Hepatocyte (in vitro differentiated cells): ENCODE measurements at regions not wholly inside any gene's neighbourhood (a gene's known extent, or its start where the extent isn't known, plus 50 kb on each side); places are given as distances from the start of the nearest gene placed in this dataset.
A peak's percentile ranks its signal among the peaks of the same experiment; 100 is the strongest.

Source experiments
- DNase-seq: peaks from one replicate; pipeline ENCODE4 v3.0.0-alpha.2; 2016; ENCODE audit warnings: low spot score
- H2AFZ ChIP-seq: fragments of 200-600 bp; sonication (generic); 2 replicates; pipeline ENCODE4 v1.6.0; 2016; ENCODE audit warnings: antibody characterized with exemption, mild to moderate bottlenecking
- H3K27ac ChIP-seq: fragments of 200-600 bp; sonication (generic); 2 replicates; pipeline ENCODE4 v1.5.1; 2016; ENCODE audit warnings: mild to moderate bottlenecking
- H3K27me3 ChIP-seq: fragments of 200-600 bp; sonication (generic); 2 replicates; pipeline ENCODE4 v1.6.1; 2016
- H3K36me3 ChIP-seq: fragments of 200-600 bp; sonication (generic); replicated peaks from 2 replicates; pipeline ENCODE4 v1.5.1; 2016; ENCODE audit warnings: low read depth; ENCODE audit not compliant: insufficient read depth
- H3K4me1 ChIP-seq: fragments of 200-600 bp; sonication (generic); 2 replicates; pipeline ENCODE4 v1.5.1; 2016; ENCODE audit warnings: mild to moderate bottlenecking, moderate library complexity; ENCODE audit not compliant: insufficient read depth
- H3K4me2 ChIP-seq: fragments of 200-600 bp; sonication (generic); 2 replicates; pipeline ENCODE4 v1.6.0; 2016
- H3K4me3 ChIP-seq: fragments of 200-600 bp; sonication (generic); 2 replicates; pipeline ENCODE4 v1.5.1; 2016; ENCODE audit warnings: mild to moderate bottlenecking
- H3K79me2 ChIP-seq: fragments of 200-600 bp; sonication (generic); 2 replicates; pipeline ENCODE4 v1.6.0; 2017; ENCODE audit warnings: mild to moderate bottlenecking
- H3K9me2 ChIP-seq: fragments of 200-600 bp; sonication (generic); replicated peaks from 2 replicates; pipeline ENCODE4 v1.6.0; 2017; ENCODE audit warnings: mild to moderate bottlenecking; ENCODE audit not compliant: insufficient read depth
- H3K9me3 ChIP-seq: fragments of 200-600 bp; sonication (generic); 2 replicates; pipeline ENCODE4 v1.5.1; 2016; ENCODE audit warnings: low read depth, mild to moderate bottlenecking
- H4K20me1 ChIP-seq: fragments of 200-600 bp; sonication (generic); 2 replicates; pipeline ENCODE4 v1.6.0; 2016; ENCODE audit warnings: mild to moderate bottlenecking; ENCODE audit not compliant: insufficient read depth, poor library complexity, severe bottlenecking
- CTCF ChIP-seq: fragments of 200-600 bp; sonication (generic); IDR thresholded peaks from 2 replicates; pipeline ENCODE4 v1.5.1; 2016; ENCODE audit warnings: antibody characterized with exemption, mild to moderate bottlenecking; ENCODE audit not compliant: poor library complexity
- EZH2 ChIP-seq: fragments of 200-600 bp; sonication (generic); IDR thresholded peaks from 2 replicates; pipeline ENCODE4 v1.6.1; 2016; ENCODE audit warnings: antibody characterized with exemption, mild to moderate bottlenecking, borderline replicate concordance
- EZH2phosphoT487 ChIP-seq: fragments of 200-600 bp; sonication (generic); IDR thresholded peaks from one replicate; pipeline ENCODE4 v1.6.1; 2018; ENCODE audit warnings: antibody characterized with exemption, mild to moderate bottlenecking, low read depth, moderate library complexity; ENCODE audit not compliant: unreplicated experiment, severe bottlenecking
- WGBS: methylation state at CpG from one replicate; pipeline ENCODE4 v1.1.6; 2016; ENCODE audit warnings: low lambda C conversion rate; ENCODE audit errors: missing lambda C conversion rate; 5-methylcytosine and 5-hydroxymethylcytosine counted together

- Histone ChIP-seq H3K9me2 (no peaks in the 10 kb centered on the region), H3K4me2 (no peak overlapping the region), H3K4me1 (peaks cover 5% of the 10 kb centered on the region), H3K27me3 (no peaks in the 10 kb centered on the region), H4K20me1 (no peaks in the 10 kb centered on the region), H3K9me3 (no peaks in the 10 kb centered on the region), H3K36me3 (no peaks in the 10 kb centered on the region), H3K27ac (no peak overlapping the region), H3K4me3 (no peak overlapping the region), H2AFZ (no peak overlapping the region), H3K79me2 (no peaks in the 10 kb centered on the region)
- TF ChIP-seq EZH2 (no peak), EZH2phosphoT487 (no peak), CTCF (no peak)
- no peak for DNase-seq
- WGBS, result 0% methylated on average over 1 of the region's 1 CpG
These were observed 130.2 kb upstream of the SGO1 start for GRCh38 chr3:20316238-20316637.

GRCh38 chr3:20310629-20311028 is 124.6 kb upstream of the SGO1 start:
- TF ChIP-seq EZH2phosphoT487 (no peak), EZH2 (no peak), CTCF (no peak)
- Histone ChIP-seq H3K4me1 (no peaks in the 10 kb centered on the region), H2AFZ (no peak overlapping the region), H3K79me2 (no peaks in the 10 kb centered on the region), H3K9me2 (no peaks in the 10 kb centered on the region), H3K36me3 (no peaks in the 10 kb centered on the region), H3K4me2 (no peak overlapping the region), H3K27ac (no peak overlapping the region), H3K9me3 (no peaks in the 10 kb centered on the region), H3K27me3 (no peaks in the 10 kb centered on the region), H4K20me1 (no peaks in the 10 kb centered on the region), H3K4me3 (no peak overlapping the region)
- 68% methylated on average over 3 of the region's 3 CpGs for WGBS
- peak; percentile 27 for DNase-seq

- TF ChIP-seq EZH2 (no peak), CTCF (no peak), EZH2phosphoT487 (no peak)
- no peaks in the 10 kb centered on the region for H3K4me1 ChIP-seq
- no peaks in the 10 kb centered on the region for H3K9me2 ChIP-seq
- no peaks in the 10 kb centered on the region for H3K79me2 ChIP-seq
- no peak overlapping the region for H3K27ac ChIP-seq
- H3K9me3 ChIP-seq, result no peaks in the 10 kb centered on the region
- no peak overlapping the region for H3K4me3 ChIP-seq
- no peak overlapping the region for H3K4me2 ChIP-seq
- H3K36me3 ChIP-seq, result no peaks in the 10 kb centered on the region
- no peaks in the 10 kb centered on the region for H3K27me3 ChIP-seq
- no peaks in the 10 kb centered on the region for H4K20me1 ChIP-seq
- no peak overlapping the region for H2AFZ ChIP-seq
- DNase-seq, result no peak
These were observed 121.4 kb upstream of the SGO1 start for GRCh38 chr3:20307383-20307782.

- H3K4me2 ChIP-seq, result no peak overlapping the region
- DNase-seq, result no peak
- no peaks in the 10 kb centered on the region for H3K79me2 ChIP-seq
- TF ChIP-seq EZH2 (no peak), CTCF (no peak)
- H3K4me3 ChIP-seq, result no peak overlapping the region
- no peaks in the 10 kb centered on the region for H3K4me1 ChIP-seq
- H3K9me2 ChIP-seq, result no peaks in the 10 kb centered on the region
- no peaks in the 10 kb centered on the region for H3K9me3 ChIP-seq
- 83% methylated on average over 2 of the region's 2 CpGs for WGBS
- H3K27ac ChIP-seq, result no peak overlapping the region
- no peaks in the 10 kb centered on the region for H3K27me3 ChIP-seq
- no peaks in the 10 kb centered on the region for H4K20me1 ChIP-seq
- no peaks in the 10 kb centered on the region for H3K36me3 ChIP-seq
- no peak overlapping the region for H2AFZ ChIP-seq
These were observed 119.6 kb upstream of the SGO1 start for GRCh38 chr3:20305647-20306046.
